Activated naive CD8-positive, alpha-beta T cell (primary cell): ENCODE measurements at regions not wholly inside any gene's neighbourhood (a gene's known extent, or its start where the extent isn't known, plus 50 kb on each side); places are given as distances from the start of the nearest gene placed in this dataset.

ENCODE experiments used
- H3K27ac Mint-ChIP-seq: one replicate; pipeline ENCODE4 v1.8.0; 2021; ENCODE audit warnings: mixed read lengths
- H3K27me3 Mint-ChIP-seq: one replicate; pipeline ENCODE4 v1.8.0; 2021; ENCODE audit warnings: mixed read lengths
- H3K36me3 Mint-ChIP-seq: one replicate; pipeline ENCODE4 v1.8.0; 2021; ENCODE audit warnings: mixed read lengths
- H3K4me1 Mint-ChIP-seq: one replicate; pipeline ENCODE4 v1.8.0; 2021; ENCODE audit warnings: low read depth, mixed read lengths
- H3K4me3 Mint-ChIP-seq: one replicate; pipeline ENCODE4 v1.8.0; 2021; ENCODE audit warnings: mild to moderate bottlenecking, mixed read lengths
- H3K9me3 Mint-ChIP-seq: one replicate; pipeline ENCODE4 v1.8.0; 2021; ENCODE audit warnings: low read depth, mixed read lengths

DNA sequence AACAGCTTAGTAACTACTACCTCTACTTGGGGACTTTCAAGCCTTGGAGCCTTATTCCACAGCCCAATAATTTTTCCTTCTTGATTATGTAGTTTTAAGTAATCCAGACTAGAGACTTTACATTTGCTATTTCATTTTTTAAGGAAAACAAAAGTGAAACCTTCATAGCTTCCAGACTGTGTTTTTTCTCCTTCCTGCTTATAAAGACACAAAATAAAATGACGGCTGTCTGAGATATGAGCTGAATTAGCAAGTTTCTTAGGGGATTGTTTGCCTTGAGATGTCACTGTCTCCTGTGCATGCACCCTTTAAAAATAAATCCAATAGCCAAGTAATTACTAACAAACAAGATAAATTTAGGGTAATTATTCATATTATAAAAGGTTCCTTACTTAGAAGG is 78.8 kb upstream of the PACRGL start:
- no peak overlapping the region for H3K27ac Mint-ChIP-seq
- no peaks in the 10 kb centered on the region for H3K36me3 Mint-ChIP-seq
- H3K4me3 Mint-ChIP-seq, result no peak overlapping the region
- H3K4me1 Mint-ChIP-seq, result peaks cover 3% of the 10 kb centered on the region
- H3K27me3 Mint-ChIP-seq, result no peaks in the 10 kb centered on the region
- H3K9me3 Mint-ChIP-seq, result no peaks in the 10 kb centered on the region

- H3K27me3 Mint-ChIP-seq, result no peaks in the 10 kb centered on the region
- H3K27ac Mint-ChIP-seq, result no peak overlapping the region
- H3K4me1 Mint-ChIP-seq, result peaks cover 3% of the 10 kb centered on the region
- H3K9me3 Mint-ChIP-seq, result no peaks in the 10 kb centered on the region
- no peak overlapping the region for H3K4me3 Mint-ChIP-seq
- H3K36me3 Mint-ChIP-seq, result no peaks in the 10 kb centered on the region
Observed at GRCh38 chr4:20622701-20623100, 77.6 kb upstream of the PACRGL start.

DNA sequence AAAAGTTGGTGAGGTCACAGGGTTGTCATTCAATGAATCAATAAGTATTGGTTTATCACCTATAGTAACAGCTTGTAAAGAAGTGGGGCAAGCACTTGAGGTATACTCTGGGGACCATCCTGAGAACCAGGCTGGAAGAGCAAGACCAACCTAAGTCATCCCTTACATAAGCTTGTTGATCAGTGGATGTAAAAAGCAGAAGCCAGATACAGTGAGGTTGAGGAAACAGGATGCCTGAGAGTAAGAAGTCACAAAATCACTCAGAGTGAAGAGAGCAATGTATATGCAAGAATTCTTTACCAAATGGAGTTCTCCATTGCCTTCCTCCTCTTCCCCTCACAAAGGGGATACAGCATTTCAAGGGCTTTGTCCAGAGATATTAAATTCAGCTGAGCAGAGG is 76.3 kb upstream of the PACRGL start:
- Mint-ChIP-seq H3K4me3 (no peak overlapping the region), H3K36me3 (no peaks in the 10 kb centered on the region), H3K27me3 (no peaks in the 10 kb centered on the region), H3K4me1 (peaks cover 3% of the 10 kb centered on the region), H3K27ac (no peak overlapping the region), H3K9me3 (no peaks in the 10 kb centered on the region)

DNA sequence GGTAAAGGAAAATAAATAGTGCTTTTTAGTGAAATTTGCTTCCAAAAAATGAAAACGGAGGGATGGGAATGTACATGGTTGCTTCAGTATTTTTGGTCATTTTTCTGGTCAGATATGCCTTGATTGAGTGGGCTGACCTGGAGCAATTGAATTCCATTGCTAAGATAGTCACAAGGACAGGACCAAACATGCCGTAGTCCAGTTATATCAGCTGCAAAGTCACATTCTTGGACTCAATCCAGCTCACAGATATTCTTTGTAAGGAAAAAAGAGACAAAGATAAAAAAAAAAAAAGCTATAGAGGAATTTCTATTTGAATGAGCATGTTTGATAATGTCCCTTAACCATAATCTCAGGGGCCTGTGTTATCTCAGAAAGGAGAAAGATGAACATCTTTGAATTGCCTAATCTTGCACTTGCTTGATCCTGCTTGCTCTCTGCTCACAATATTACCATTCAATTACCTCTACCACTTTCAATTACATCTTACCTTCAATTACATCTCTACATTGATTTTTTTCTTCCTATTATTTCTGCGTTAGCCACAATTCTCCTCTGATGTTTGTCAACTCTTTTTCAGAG is 75.4 kb upstream of the PACRGL start:
- Mint-ChIP-seq H3K36me3 (no peaks in the 10 kb centered on the region), H3K27me3 (no peaks in the 10 kb centered on the region), H3K4me3 (no peak overlapping the region), H3K27ac (no peak overlapping the region), H3K4me1 (peaks cover 3% of the 10 kb centered on the region), H3K9me3 (no peaks in the 10 kb centered on the region)

GRCh38 chr4:20625426-20625825 is 74.8 kb upstream of the PACRGL start:
- no peaks in the 10 kb centered on the region for H3K36me3 Mint-ChIP-seq
- H3K9me3 Mint-ChIP-seq, result no peaks in the 10 kb centered on the region
- no peak overlapping the region for H3K4me3 Mint-ChIP-seq
- peaks cover 3% of the 10 kb centered on the region for H3K4me1 Mint-ChIP-seq
- no peak overlapping the region for H3K27ac Mint-ChIP-seq
- H3K27me3 Mint-ChIP-seq, result no peaks in the 10 kb centered on the region

- H3K27me3 Mint-ChIP-seq, result no peaks in the 10 kb centered on the region
- H3K27ac Mint-ChIP-seq, result no peak overlapping the region
- H3K9me3 Mint-ChIP-seq, result no peaks in the 10 kb centered on the region
- H3K36me3 Mint-ChIP-seq, result no peaks in the 10 kb centered on the region
- no peak overlapping the region for H3K4me3 Mint-ChIP-seq
- H3K4me1 Mint-ChIP-seq, result peaks cover 2% of the 10 kb centered on the region
Observed at GRCh38 chr4:20626326-20627005, 73.8 kb upstream of the PACRGL start.

GRCh38 chr4:20627866-20628265 is 72.4 kb upstream of the PACRGL start:
- H3K4me3 Mint-ChIP-seq, result no peak overlapping the region
- H3K27ac Mint-ChIP-seq, result no peak overlapping the region
- no peaks in the 10 kb centered on the region for H3K36me3 Mint-ChIP-seq
- no peaks in the 10 kb centered on the region for H3K4me1 Mint-ChIP-seq
- no peaks in the 10 kb centered on the region for H3K9me3 Mint-ChIP-seq
- H3K27me3 Mint-ChIP-seq, result no peaks in the 10 kb centered on the region

DNA sequence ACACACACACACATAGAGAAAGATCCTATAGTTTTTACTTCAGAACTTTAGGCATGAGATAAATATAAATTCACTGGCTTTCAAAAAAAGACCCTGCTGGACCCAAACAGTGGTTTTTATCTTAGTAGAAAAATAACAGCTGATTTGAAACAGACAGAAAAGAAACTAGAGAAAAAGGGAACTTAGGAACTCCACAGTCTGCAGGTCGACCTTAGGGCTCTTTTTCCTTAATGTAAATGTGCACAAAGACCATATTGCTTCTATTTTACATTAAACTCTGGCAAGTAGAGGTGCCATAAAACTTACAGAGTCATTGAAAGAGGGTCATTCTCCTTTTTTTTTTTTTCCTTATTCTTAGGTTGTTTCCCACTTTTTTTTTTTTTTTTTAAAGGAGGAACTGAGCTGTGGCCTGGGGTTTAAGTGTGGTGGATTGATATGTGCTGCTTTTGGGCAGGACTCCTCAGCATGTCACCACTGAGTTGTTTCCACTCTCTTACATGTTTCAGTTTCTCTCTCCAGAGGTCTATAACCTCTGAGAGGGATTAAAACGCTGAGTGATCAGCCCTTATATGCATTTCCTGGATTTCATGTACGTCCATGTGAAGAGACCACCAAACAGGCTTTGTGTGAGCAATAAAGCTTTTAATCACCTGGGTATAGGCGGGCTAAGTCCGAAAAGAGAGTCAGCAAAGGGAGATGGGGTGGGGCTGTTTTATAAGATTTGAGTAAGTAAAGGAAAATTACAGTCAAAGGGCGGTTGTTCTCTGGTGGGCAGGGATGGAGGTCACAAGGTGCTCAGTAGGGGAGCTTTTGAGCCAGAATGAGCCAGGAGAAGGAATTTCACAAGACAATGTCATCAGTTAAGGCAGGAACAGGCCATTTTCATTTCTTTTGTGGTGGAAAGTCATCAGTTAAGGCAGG is 70.8 kb upstream of the PACRGL start:
- no peaks in the 10 kb centered on the region for H3K36me3 Mint-ChIP-seq
- H3K27ac Mint-ChIP-seq, result no peak overlapping the region
- H3K9me3 Mint-ChIP-seq, result no peaks in the 10 kb centered on the region
- H3K4me3 Mint-ChIP-seq, result no peak overlapping the region
- no peaks in the 10 kb centered on the region for H3K4me1 Mint-ChIP-seq
- no peaks in the 10 kb centered on the region for H3K27me3 Mint-ChIP-seq

DNA sequence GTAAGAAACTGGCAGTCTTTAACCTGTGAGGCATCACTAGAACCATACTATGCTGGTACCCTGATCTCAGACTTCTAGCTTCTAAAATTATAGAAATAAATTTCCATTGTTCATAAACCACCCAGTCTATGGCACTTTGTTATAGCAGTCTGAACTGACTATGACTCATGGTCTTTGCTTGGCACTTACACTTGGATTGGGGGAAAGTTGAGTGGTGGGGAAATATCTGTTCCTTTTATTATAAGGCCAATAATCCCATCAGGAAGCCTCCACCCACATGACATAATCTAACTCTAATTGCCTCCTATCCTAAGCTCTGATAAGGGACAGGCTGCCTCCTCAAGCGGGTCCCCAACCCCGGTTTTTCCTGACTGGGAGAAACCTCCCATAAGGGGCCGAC is 61.4 kb upstream of the PACRGL start:
- Mint-ChIP-seq H3K4me1 (no peaks in the 10 kb centered on the region), H3K36me3 (no peaks in the 10 kb centered on the region), H3K9me3 (no peaks in the 10 kb centered on the region), H3K27ac (no peak overlapping the region), H3K4me3 (no peak overlapping the region), H3K27me3 (peaks cover 1% of the 10 kb centered on the region)

- Mint-ChIP-seq H3K27ac (no peak overlapping the region), H3K27me3 (peaks cover 1% of the 10 kb centered on the region), H3K9me3 (no peaks in the 10 kb centered on the region), H3K4me1 (no peaks in the 10 kb centered on the region), H3K36me3 (no peaks in the 10 kb centered on the region), H3K4me3 (no peak overlapping the region)
Observed at GRCh38 chr4:20639346-20639745, 60.9 kb upstream of the PACRGL start.

GRCh38 chr4:20640989-20641388 is 59.3 kb upstream of the PACRGL start:
- Mint-ChIP-seq H3K27ac (no peak overlapping the region), H3K27me3 (peaks cover 3% of the 10 kb centered on the region), H3K9me3 (no peaks in the 10 kb centered on the region), H3K4me1 (no peaks in the 10 kb centered on the region), H3K36me3 (no peaks in the 10 kb centered on the region), H3K4me3 (no peak overlapping the region)

GRCh38 chr4:20641976-20642375 is 58.3 kb upstream of the PACRGL start:
- Mint-ChIP-seq H3K9me3 (no peaks in the 10 kb centered on the region), H3K4me3 (no peak overlapping the region), H3K27me3 (peaks cover 3% of the 10 kb centered on the region), H3K36me3 (no peaks in the 10 kb centered on the region), H3K4me1 (no peaks in the 10 kb centered on the region), H3K27ac (no peak overlapping the region)

DNA sequence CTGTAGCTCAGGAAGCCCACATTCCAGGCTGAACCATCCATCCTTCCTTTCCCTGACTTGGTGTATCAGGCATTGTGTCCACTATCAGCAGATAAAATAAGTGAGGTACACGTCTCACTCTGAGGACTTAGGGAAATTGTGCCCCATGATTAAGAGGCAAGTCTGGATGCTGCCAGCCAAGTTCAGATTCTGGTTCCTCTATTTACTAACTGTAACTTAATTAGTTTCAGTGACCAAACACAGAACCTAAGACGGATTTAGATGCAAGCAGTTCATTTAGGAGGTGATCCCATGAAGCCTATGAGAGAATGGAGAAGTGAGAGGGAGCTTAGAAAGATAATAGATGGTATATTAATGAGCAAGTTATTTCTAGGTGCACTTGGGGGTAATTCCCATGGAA is 56.6 kb upstream of the PACRGL start:
- Mint-ChIP-seq H3K27ac (no peak overlapping the region), H3K36me3 (no peaks in the 10 kb centered on the region), H3K9me3 (no peaks in the 10 kb centered on the region), H3K4me1 (no peaks in the 10 kb centered on the region), H3K4me3 (no peak overlapping the region), H3K27me3 (peaks cover 5% of the 10 kb centered on the region)

DNA sequence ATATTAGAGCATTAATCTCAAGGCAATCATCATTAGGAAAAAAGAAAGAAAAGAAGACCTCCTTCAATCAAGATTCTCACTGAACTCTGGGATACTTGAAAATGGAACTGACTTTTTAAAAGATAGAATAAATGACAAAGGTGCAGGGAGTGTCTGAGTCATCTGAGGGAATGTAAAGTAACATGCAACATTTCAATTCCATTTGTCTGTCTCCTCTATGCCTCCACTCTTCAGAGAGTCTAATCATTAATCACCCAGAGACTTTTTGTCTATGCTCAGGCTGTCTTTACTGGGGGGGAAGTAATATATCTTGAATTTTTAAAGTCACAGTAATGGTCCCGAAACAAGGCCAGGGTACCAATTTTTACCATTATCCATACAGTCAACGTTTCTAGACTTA is 55.0 kb upstream of the PACRGL start:
- peaks cover 6% of the 10 kb centered on the region for H3K27me3 Mint-ChIP-seq
- no peak overlapping the region for H3K27ac Mint-ChIP-seq
- H3K4me1 Mint-ChIP-seq, result no peaks in the 10 kb centered on the region
- no peak overlapping the region for H3K4me3 Mint-ChIP-seq
- H3K9me3 Mint-ChIP-seq, result no peaks in the 10 kb centered on the region
- no peaks in the 10 kb centered on the region for H3K36me3 Mint-ChIP-seq

- Mint-ChIP-seq H3K9me3 (no peaks in the 10 kb centered on the region), H3K4me3 (no peak overlapping the region), H3K36me3 (no peaks in the 10 kb centered on the region), H3K27me3 (peaks cover 6% of the 10 kb centered on the region), H3K27ac (no peak overlapping the region), H3K4me1 (no peaks in the 10 kb centered on the region)
Observed at GRCh38 chr4:20646287-20646686, 54.0 kb upstream of the PACRGL start.
